NCI-H1092 (cell line): ENCODE measurements at regions not wholly inside any gene's neighbourhood (a gene's known extent, or its start where the extent isn't known, plus 50 kb on each side); places are given as distances from the start of the nearest gene placed in this dataset.

Source experiments
- DNase-seq: peaks from one replicate; lab custom pipeline; 2025; lab: John Stamatoyannopoulos, UW

DNA sequence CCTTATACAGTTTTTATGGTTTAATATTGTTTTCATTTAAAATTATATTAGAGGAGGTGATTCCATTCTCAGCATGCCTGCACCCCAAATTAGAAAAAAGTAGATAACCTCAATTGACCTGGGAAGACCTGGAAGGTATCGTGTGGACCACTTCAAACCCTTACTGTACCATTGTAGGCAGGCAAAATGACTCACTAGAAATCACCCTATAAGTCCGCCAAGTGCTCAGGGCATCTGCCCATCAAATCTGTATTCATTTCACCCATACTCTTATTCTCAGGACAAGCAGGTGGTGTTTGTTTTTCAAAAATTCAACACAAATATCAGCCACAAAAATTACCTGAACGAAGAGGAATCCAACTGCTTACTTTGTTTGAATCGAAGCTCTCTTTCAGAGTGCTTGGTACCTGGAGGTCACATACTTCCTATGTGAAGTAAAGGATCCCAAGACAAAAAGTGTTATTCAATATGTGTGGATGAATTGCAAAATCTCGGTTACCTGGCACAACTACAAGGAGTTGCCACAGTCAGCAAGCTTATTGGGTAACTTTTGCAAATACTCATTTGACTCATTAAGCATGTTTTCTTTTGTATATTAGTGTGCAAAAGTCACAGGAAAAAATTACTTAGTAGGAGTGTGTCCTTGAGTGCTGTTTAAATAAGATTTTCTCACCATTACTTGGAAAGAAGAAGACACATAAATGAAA lies 216.2 kb downstream of the ENC1 start:
- DNase-seq: no peak

DNA sequence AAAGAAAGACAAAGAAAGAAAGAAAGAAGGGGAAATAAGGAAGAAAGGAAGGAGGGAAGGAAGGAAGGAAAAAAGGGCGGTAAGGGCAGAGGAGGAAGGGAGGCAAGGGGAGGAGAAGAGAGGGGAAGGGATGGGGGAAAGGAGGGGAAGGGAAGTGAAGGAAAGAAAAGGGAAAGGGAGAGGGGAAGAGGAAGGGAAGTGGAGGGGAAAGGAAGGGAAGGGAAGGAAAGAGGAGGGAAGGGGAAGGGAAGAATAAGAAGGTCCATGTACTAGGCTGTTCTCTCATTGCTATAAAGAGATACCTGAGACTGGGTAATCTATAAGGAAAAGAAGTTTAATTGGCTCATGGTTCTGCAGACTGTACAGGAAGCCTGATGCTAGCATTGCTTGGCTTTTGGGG lies 217.1 kb downstream of the ENC1 start:
- DNase-seq: no peak

DNA sequence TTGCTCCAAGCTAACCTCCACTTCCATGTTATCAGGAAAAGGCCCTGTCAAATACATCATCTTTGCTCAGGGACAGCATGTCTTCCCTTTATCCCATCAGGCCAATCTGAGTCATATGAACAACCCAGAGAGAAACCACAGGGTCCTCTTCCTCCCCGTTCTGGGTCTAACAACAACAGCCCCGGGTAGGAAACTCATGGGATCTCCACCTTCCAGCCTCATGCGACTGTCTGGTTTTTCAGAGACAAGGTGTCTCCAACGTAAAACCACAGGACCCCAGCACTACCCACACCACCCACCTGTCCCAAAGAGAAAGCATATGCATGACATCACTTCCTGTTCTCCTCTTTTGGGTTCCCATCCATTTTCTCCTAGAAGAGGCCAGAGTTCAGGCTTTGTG lies 217.9 kb downstream of the ENC1 start:
- DNase-seq: no peak

DNA sequence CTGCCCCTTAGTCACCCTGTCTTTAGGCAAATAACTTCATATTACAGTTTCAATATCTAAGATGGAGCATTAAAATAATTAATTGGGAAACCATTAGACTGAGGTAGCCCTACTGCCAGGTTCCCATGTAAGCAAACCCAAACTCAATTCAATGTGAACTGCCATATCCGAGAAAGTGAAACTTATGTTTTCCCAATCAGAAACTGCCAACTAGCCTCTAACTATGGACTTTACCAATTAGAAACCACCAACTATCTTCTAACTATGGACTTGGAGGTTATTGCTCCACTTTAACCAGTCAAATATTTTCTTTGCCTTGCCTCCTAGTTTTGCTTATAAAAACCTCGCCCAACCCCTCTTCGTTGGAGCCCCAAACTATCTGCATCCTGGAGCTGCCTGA lies 218.5 kb downstream of the ENC1 start:
- no peak for DNase-seq

DNA sequence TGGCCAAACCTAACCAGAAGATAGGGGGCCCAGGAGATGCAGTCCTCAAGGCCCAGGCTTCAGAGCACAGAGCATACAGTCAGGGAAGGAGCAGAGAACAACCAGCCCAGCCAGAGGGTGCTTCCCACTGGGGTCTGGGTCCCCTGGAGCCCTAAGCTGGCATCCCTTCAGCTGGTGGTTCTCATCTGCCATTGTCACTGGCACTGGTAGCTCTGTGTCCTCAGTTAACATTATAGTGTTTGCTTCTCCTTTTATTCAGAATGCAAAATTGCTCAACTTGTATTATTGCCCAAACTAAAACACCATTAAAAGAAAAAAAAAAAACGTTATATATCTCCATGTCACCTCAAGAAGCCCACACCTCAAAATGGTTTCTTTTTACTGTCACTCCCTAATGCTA lies 219.2 kb downstream of the ENC1 start:
- no peak for DNase-seq

DNA sequence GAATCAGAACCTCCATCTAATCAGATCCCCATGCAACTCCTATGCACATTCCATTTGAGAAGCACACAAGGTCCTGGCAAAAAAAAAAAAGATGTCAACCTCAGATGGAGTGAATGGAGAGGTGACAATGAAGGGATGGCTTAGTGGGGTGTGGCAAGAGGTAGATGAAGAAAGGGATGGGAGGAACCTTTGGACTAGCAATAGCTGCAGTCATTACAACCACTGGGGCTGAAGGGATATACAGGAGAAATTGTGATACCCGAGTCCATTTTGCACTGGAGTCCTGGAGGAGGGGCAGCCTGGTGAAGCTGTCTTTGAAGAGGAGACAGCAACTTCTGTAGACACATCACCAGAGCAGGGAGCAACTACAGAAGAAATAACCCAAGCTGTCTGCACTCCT lies 219.6 kb downstream of the ENC1 start:
- DNase-seq: no peak

DNA sequence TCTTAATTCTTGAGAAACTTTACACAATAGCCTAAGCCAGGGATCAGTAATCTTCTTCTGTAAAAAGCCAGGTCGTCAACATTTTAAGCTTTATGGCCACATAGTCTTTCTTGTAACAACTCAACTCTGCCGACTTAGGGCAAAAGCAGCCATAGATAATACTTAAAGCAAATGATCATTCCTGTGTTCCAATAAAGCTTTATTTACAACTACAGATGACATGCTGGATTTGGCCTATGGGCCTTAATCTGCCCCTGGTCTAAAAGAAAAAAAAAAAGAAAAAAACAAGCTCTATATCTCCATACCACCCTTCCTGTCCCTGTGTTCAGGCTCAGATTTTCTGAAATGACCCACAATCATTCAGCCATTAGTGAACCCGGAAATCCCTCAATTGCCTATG lies 220.3 kb downstream of the ENC1 start:
- DNase-seq: no peak

DNA sequence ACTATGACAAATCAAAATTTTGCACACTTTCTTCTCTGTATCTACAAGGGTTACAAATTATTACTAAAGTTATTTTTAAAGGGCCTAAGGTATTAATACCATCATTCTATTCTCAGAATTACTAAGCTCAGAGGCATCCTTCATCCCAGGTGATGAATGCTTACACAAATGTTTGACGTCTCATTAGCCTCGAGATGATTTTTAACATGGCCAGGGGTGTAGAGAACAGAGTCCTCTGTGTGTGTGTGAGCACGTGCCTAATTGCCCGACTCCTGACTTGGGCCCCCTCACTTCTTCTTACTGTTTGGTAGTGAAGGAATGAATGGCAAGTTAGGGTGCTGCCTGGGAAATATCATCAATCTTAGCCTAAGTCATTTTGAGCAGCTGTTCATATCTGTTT lies 221.1 kb downstream of the ENC1 start:
- DNase-seq: no peak

DNA sequence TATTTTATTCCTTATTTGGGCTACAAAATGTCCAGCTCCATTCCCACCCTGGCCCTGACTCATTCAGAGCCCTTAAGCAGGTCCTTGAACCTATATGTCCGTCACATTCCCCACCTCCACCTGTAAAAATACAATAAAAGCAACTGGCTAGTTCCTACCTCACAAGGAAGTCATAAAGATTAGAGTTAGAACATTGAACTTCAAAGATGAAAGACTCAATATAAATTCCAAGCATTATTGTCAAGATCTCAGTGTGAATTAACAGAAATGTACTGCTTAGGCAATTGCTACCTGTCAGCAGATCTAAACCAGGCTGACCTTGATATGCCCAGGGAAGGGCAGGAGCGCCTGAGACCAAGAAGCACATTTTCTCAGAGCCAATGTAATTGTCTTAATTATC lies 221.8 kb downstream of the ENC1 start:
- no peak for DNase-seq

DNA sequence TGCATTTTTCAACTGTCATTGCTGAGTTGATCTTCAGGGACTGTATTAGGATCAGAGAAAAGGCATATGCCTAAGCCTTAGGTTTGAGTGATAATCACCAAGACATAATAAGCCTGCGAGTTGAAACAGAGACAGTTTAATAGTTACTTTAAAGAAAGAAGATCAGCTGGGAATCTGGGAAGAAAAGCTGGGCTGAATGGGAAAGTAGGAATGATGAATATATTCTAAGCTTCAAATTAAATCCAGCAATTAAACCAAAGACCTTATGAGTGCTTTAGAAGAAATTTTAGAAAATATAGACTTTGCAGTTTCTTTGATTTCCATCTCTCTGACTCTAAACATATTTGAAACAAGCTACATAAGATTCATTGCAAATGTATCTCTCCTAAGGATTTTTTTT lies 222.3 kb downstream of the ENC1 start:
- DNase-seq: no peak

DNA sequence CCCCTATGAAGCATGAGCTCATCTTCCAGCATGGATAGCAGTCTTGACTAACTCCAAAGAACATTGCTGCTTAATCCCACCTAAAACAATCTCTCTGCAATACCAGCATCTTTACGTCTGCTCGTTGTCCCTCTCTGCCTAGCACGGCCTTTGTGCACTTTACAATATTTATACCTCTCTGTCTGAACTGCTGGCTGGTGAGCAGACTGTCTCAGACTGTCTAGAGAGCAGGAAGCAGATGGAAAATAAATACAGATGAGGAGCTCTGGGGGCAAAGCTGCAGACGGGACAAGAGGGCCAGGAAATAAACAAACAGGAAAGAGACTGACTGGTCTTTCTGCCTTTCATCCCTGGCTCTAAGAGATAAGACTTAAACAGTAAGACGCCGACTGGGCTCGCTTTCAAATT lies 224.8 kb downstream of the ENC1 start:
- no peak for DNase-seq

DNA sequence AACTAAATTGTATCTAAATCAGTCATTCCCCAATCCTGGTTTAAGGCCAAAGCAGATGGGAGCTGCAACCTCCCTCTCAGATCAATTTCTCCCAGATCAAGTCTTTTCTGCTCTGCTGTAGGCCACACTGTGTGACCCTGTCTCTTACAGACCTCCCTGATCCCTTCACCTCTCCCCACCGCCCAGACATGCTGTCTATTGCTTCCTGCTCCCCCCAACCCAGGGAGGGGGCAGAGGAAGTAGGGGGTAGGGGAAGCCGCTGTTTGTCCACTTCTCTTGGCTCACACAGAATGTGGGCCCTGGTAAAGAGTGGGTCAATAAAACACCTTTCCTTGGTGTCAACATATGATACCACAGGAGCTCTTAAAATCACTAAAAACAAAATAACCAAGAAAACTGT lies 226.3 kb downstream of the ENC1 start:
- DNase-seq: no peak

DNA sequence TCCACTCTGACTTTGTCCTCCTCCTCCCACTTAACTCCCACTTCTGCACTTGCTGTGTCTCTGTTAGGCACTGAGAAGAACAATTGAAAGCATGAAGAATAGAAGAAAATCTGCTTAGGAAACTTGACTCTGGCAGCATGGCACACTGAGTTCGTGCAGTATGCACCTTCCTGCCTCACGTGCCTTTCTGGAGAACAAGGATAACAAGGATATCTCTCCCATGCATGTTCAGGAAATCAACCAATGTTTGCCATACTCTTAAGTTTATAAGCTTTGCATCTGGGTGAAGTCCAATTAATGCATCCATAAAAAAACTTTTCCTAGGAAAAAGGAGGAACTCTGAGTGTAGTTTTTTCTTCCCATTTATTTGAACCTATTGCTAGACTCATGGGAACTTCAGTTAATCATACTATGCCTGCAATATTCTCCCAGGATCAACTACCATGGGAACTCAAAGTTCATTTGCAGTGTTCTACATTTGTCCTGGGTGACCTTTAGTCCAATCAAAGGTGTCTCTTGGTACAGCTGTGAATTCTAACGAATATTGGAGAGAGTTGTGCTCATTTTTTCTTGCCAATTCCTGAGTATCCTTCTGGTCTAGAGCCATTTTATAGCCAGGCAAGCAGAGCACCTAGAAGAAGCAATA lies 227.0 kb downstream of the ENC1 start:
- no peak for DNase-seq

DNA sequence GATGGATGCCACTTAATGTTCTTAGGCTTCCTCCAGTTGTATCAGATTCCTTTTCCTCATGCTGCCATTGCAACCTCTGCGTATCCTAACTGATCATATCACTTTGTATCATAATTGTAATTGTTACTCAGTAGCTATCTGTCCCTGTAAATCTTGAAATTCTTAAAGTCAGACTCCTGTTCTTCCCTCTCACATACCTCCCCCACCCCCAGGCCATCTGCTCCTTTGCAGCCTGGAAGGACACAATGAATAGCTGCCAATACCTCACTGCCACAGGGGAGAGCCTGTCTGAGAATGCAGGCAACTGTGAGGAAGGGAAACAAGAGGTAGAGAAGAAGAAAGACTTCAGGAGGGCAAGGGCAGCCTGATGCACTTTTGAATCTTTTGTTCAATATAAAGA lies 228.5 kb downstream of the ENC1 start:
- DNase-seq: no peak

DNA sequence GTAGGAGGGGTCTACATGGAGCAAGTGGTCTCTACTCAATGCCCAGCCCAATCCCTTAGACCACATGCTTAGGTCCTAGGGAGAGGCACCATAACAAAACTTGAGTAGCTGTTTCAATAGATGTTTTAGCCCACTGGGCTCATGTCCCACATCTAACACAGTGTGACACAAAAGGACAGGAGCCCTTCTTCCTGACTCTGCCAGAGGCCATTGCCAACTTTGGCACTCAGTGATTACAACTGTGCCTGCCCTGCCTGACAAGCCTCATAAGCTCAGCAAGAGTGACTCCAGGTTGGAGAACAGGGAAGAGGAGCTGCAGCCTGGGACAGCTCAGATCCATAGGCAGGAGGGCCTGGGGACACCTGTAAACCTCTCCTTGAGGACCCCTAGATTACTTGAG lies 230.8 kb downstream of the ENC1 start:
- peak; percentile 11 for DNase-seq

DNA sequence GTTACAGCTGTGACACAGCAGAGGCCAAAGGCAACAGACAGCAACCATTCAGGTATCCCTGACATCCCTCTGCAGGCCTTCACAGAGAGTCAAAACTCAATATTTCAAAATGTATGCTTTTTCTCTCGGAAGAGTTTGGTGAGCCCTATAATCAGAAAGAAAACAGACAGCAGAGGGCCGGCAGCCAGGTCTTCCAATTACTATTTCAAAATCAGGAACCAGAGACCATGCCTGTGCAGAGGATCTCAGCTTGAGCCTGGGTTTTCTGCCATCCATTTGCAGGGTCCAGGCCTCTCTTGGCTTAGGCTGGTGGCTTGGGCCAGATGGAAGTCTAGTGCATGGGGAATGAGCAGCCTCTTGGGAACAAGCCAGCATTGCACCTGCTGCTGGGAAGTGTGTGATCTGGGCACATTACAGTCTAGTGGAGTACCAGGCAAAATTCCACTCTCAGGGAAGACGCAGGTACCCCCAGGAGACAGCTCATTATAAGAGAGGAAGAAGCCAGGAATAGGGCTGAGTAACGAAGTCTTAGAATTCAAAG lies 231.3 kb downstream of the ENC1 start:
- DNase-seq: peak; percentile 68

DNA sequence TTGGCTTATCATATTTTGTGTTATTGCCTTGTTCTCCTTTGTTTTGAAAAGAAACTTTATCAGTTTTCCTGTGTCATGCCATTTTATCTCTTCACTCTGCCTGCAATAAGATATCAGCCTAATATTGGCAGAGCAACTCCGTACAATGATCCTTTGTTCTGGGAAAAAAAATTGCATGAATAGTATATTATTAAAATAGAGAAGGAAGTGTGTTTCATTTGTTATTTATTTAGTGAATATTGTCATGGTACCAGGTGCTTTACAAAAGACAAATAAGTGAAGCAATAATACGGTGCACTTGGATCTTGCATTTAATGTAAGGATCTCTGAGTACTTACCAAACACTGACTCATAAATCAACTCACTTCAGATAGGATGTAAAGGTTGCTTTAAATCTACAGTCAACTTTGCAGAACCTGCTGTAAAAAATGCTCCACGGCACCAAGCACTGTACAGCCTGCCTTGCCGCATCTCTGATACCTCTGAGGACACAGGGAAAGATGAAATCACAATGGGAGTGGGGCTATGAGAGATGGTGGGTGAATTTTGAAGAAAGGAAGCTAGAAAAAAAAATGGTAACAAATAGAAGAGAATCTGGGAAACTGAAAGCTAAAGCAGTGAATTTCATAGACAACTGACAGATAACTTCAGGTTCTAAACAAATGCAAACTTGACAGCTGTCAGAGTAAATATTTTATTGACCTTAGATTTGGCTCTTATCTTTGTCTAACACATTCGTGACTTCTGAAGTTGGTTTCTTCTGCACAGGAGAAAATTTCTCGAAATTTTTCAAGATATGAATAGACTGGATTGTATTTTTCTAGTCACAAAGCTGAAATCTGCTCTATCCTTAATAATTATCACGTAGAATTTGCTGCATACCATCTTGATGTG lies 232.1 kb downstream of the ENC1 start:
- DNase-seq: no peak

DNA sequence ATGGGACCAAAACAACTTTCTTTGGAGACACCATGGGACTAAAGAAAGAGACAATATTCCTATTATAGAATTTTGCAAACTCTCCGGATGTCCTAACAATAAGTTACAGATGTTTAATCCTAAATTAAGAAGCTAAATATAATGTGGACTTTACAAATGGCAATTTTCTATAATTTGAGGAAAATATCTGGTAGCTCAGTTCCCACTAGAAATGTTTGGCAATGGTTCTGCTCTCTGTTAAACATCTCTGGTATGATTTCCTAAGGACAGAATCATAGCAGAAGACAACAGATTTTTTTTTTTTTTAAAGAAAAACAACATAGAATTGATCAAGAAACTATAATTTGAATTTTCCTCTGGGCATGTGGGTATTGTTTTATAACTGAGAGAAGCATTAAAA lies 232.8 kb downstream of the ENC1 start:
- no peak for DNase-seq

DNA sequence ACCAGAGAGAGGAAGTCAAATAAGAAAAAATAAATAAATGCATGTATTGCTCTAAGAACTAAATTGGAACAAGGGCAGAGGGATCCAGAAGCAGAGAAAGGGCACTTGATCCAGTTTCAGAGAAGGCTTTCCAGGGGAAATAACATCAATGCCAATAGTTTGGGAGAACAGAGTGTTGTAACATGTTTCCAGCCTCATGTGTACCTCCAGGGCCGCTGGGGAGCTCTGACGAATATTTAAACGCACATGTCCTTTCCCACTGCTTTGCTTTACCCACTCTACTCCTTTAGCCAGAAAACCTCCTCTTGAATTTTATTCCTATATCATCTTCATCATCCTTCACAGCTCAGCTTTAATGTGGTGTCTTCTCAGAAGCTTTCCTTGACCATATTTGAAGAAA lies 233.7 kb downstream of the ENC1 start:
- no peak for DNase-seq

DNA sequence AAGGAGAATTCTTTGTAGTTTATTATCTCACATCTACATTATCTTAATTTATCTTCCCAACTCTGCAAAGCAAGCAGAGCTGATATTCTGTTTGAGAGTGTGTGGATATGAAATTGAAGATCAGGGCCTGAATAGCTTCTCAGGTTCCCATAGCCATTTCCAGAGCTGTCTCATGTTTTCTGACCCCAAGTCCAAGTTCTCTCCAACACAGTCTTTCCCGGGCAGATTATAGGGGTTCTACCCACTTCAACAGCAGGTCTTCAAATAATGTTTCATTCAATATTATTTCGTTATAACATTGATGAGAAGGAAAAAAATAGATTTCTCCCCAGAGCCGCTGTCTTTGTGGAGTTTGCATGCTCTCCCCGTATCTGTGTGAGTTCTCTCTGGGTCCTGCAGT lies 234.9 kb downstream of the ENC1 start:
- no peak for DNase-seq

DNA sequence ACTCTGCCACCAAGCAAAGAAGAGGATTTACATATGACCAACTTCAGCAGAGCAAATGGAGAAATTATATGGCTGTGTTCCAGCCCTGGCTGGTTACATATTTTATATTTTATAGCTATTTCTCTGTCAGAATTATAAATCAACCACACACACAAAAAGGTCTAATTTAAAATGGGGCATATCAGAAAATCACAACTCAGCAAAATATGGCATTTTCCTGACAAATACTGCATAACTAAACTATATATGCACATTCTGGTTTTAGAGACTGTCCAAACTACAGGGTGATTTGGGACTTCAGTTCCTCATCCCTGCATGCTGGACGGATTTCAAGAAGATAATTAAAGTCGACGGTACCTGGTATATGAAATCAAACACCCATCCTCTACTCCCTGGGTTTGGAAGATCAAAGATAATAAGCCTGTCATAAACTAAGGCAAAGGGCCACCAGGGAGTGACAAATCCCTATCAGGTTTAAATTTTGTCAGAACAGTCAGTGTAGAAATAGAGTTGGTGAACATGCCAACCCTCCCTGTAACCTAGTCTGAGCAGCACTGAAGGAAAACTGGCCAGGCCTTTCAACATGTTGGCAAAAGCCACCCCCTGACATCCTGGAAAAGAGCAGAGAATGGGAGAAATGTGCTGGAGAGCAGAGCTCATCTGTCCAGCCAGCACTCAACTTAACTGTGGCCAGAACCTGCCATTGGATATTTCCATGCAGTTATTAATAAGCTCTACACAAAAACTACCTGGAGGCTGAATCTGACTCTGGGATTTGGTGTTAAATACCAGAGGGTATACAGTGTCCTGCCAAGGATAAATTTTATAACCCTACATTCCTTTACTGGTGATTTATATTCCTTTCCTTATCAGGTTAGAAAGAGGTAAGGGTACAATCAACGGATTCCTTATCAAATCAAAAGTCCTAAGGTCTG lies 235.7 kb downstream of the ENC1 start:
- DNase-seq: no peak

DNA sequence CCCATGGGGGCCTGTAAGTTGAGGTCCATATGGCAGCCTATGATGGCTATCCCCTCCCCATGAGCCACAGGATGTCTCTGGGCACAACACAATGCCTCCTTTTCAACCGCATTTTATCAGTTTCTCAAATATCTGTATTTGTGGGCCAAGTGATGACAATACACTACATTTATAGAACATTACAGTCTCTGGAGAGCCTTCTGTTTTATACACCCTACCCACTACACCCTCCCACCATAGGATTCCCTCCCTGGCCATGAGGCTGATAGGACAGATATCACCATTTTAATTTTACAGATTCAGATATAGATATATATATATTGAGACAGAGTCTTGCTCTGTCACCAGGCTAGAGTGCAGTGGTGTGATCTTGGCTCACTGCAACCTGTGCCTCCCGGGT lies 236.8 kb downstream of the ENC1 start:
- no peak for DNase-seq
